PFSK-1 (cell line): ENCODE measurements at regions not wholly inside any gene's neighbourhood (a gene's known extent, or its start where the extent isn't known, plus 50 kb on each side); places are given as distances from the start of the nearest gene placed in this dataset.

Experiments
- FOXP2 ChIP-seq: optimal IDR thresholded peaks from 2 replicates; pipeline ENCODE3; 2011; ENCODE audit warnings: borderline replicate concordance, control low read depth, inconsistent platforms; ENCODE audit not compliant: insufficient read depth; ENCODE audit errors: extremely low read length, extremely low read depth
- POLR2AphosphoS5 ChIP-seq: IDR thresholded peaks from 2 replicates; pipeline ENCODE4 v1.6.1; 2012; ENCODE audit warnings: low read depth, mild to moderate bottlenecking, control low read depth, low read length, moderate library complexity
- REST ChIP-seq, 2 experiments: IDR thresholded peaks; 2 replicates each; pipeline versions ENCODE4 v1.6.1 to v1.8.0; 2011 to 2012; ENCODE audit warnings: low read depth in 2 of 2, low read length in 2 of 2, control low read depth in 1 of 2, inconsistent platforms in 1 of 2, mild to moderate bottlenecking in 1 of 2, moderate library complexity in 1 of 2; ENCODE audit not compliant: insufficient read depth in 1 of 2
- SIN3A ChIP-seq: IDR thresholded peaks from 2 replicates; pipeline ENCODE4 v1.6.1; 2012; ENCODE audit warnings: mild to moderate bottlenecking, low read length, moderate library complexity, borderline replicate concordance; ENCODE audit not compliant: insufficient read depth

GRCh38 chr15:92810418-92811138 is 89.5 kb upstream of the CHD2 start:
- TF ChIP-seq POLR2AphosphoS5 (peak; percentile 75), REST (IDR thresholded peaks at IDR 0.05; ENCODE audit: insufficient read depth in 1 of 2, low read depth in 2 of 2, low read length in 2 of 2) (no peak), SIN3A (no peak), FOXP2 (no peak)
